ENCODE measurements at regions not wholly inside any gene's neighbourhood (a gene's known extent, or its start where the extent isn't known, plus 50 kb on each side); places are given as distances from the start of the nearest gene placed in this dataset.

GRCh38 chr6:12602951-12603672 is 113.5 kb upstream of the PHACTR1 start:
- peak; percentile 66 for TF ChIP-seq CTCF (IDR thresholded peaks at IDR 0.05; ENCODE audit: low read depth, low read length)
- Histone ChIP-seq H3K27me3 (ENCODE audit: control insufficient read depth, insufficient read depth, low read length) (no peaks in the 10 kb centered on the region), H3K27ac (ENCODE audit: low read depth, low read length) (no peak overlapping the region), H3K9me3 (ENCODE audit: control insufficient read depth, insufficient read depth, low read length) (no peaks in the 10 kb centered on the region), H3K4me3 (ENCODE audit: low read depth, low read length) (no peak overlapping the region)
- DNase-seq (ENCODE audit: low read depth, low spot score) = no peak
- ChIA-PET CTCF (interaction anchor here (0.5 to 11.0 kb wide), 31 partner anchors 8 to 1027 kb away, joined by 3 to 220 read pairs (median 4); partner anchors contain the start of gene EDN1), POLR2A (no interaction called here)

- ChIA-PET CTCF (interaction anchor here (0.5 to 11.0 kb wide), 27 partner anchors 8 to 1028 kb away, joined by 3 to 220 read pairs (median 4); partner anchors contain the start of gene EDN1), POLR2A (no interaction called here)
- no peak for TF ChIP-seq CTCF (IDR thresholded peaks at IDR 0.05; ENCODE audit: low read depth, low read length)
- DNase-seq (ENCODE audit: low read depth, low spot score) = no peak
- Histone ChIP-seq H3K27ac (ENCODE audit: low read depth, low read length) (no peak overlapping the region), H3K27me3 (ENCODE audit: control insufficient read depth, insufficient read depth, low read length) (no peaks in the 10 kb centered on the region), H3K9me3 (ENCODE audit: control insufficient read depth, insufficient read depth, low read length) (no peaks in the 10 kb centered on the region), H3K4me3 (ENCODE audit: low read depth, low read length) (no peak overlapping the region)
Observed at GRCh38 chr6:12603673-12604049, 112.9 kb upstream of the PHACTR1 start.

- Histone ChIP-seq H3K27ac (ENCODE audit: low read depth, low read length) (no peak overlapping the region), H3K4me3 (ENCODE audit: low read depth, low read length) (no peak overlapping the region), H3K27me3 (ENCODE audit: control insufficient read depth, insufficient read depth, low read length) (no peaks in the 10 kb centered on the region), H3K9me3 (ENCODE audit: control insufficient read depth, insufficient read depth, low read length) (no peaks in the 10 kb centered on the region)
- POLR2A ChIA-PET = no interaction called here
- DNase-seq (ENCODE audit: low read depth, low spot score) = peak; percentile 36
- TF ChIP-seq CTCF (IDR thresholded peaks at IDR 0.05; ENCODE audit: low read depth, low read length) = peak; percentile 82
- CTCF ChIA-PET = interaction anchor here (0.6 to 11.0 kb wide), 40 partner anchors 9 to 1035 kb away, joined by 3 to 220 read pairs (median 4); partner anchors contain the start of gene EDN1
Observed at GRCh38 chr6:12605888-12606345, 110.7 kb upstream of the PHACTR1 start.

- H3K9me3 ChIP-seq (ENCODE audit: control insufficient read depth, insufficient read depth, low read length) = no peaks in the 10 kb centered on the region
- H3K27ac ChIP-seq (ENCODE audit: low read depth, low read length) = no peak overlapping the region
- H3K27me3 ChIP-seq (ENCODE audit: control insufficient read depth, insufficient read depth, low read length) = no peaks in the 10 kb centered on the region
- DNase-seq (ENCODE audit: low read depth, low spot score) = no peak
- CTCF ChIA-PET = interaction anchor here (0.5 to 11.0 kb wide), 33 partner anchors 11 to 1031 kb away, joined by 3 to 220 read pairs (median 4); partner anchors contain the start of gene EDN1
- TF ChIP-seq CTCF (IDR thresholded peaks at IDR 0.05; ENCODE audit: low read depth, low read length) = no peak
- POLR2A ChIA-PET = no interaction called here
- no peak overlapping the region for H3K4me3 ChIP-seq (ENCODE audit: low read depth, low read length)
Observed at GRCh38 chr6:12606616-12607015, 110.0 kb upstream of the PHACTR1 start.

Measured in AG04450 (cell line).